Thymus (tissue), 11 donors: ENCODE measurements at regions not wholly inside any gene's neighbourhood (a gene's known extent, or its start where the extent isn't known, plus 50 kb on each side); places are given as distances from the start of the nearest gene placed in this dataset.

Experiments
- DNase-seq, 9 donors: peaks; one replicate each; pipeline ENCODE4 v3.0.0-alpha.2; 2013; ENCODE audit warnings: low spot score in 9 of 9, low read depth in 6 of 9, missing footprints in 1 of 9
- H3K27ac ChIP-seq, 2 donors: one replicate each; pipeline ENCODE4 v1.5.1; 2013; ENCODE audit warnings: control low read depth in 1 of 2, low read depth in 1 of 2, low read length in 1 of 2, mild to moderate bottlenecking in 1 of 2, moderate library complexity in 1 of 2
- H3K27me3 ChIP-seq, 2 donors: one replicate each; pipeline ENCODE4 v1.5.1; 2013; ENCODE audit warnings: low read length in 1 of 2; ENCODE audit not compliant: control insufficient read depth in 2 of 2, insufficient read depth in 1 of 2
- H3K36me3 ChIP-seq, 2 donors: one replicate each; pipeline ENCODE4 v1.5.1; 2013; ENCODE audit warnings: low read length in 1 of 2, mild to moderate bottlenecking in 1 of 2, moderate library complexity in 1 of 2; ENCODE audit not compliant: control insufficient read depth in 2 of 2, insufficient read depth in 2 of 2
- H3K4me1 ChIP-seq, 2 donors: one replicate each; pipeline ENCODE4 v1.5.1; 2013; ENCODE audit warnings: low read length in 2 of 2; ENCODE audit not compliant: control insufficient read depth in 2 of 2, insufficient read depth in 2 of 2
- H3K4me3 ChIP-seq, 2 donors: one replicate each; pipeline ENCODE4 v1.5.1; 2013; ENCODE audit warnings: low read length in 2 of 2, control low read depth in 1 of 2, mild to moderate bottlenecking in 1 of 2
- H3K9me3 ChIP-seq, 2 donors: one replicate each; pipeline ENCODE4 v1.5.1; 2013; ENCODE audit warnings: low read length in 1 of 2, mild to moderate bottlenecking in 1 of 2; ENCODE audit not compliant: control insufficient read depth in 2 of 2, insufficient read depth in 1 of 2
- WGBS: extraction: QIAGEN DNeasy Blood & Tissue Kit; methylation state at CpG from one replicate; pipeline ENCODE4 v1.1.7; 2013; 5-methylcytosine and 5-hydroxymethylcytosine counted together
- donor health status: healthy.

DNA sequence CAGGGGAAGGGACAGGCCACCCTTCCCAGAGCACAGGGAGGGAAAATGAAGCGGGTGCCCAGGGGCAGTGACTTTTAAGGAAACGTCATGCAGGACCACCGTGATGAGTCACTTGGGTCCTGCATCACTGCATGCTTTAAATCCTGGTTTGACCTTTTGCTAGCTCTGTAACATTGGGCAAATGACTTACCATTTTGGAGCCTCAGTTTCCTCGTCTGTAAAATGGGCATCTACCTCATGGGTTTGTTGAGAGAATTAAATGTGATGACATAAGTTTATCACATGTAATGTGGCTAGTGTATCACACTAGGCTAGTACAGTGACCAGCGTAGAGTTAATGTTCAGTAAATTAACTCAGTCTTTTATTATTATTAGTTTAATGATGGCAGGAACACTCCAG lies 114.8 kb upstream of the IGSF21 start:
- 97% methylated on average over 5 of the region's 5 CpGs for WGBS
- no peak overlapping the region for H3K4me3 ChIP-seq
- no peaks in the 10 kb centered on the region for H3K9me3 ChIP-seq

DNA sequence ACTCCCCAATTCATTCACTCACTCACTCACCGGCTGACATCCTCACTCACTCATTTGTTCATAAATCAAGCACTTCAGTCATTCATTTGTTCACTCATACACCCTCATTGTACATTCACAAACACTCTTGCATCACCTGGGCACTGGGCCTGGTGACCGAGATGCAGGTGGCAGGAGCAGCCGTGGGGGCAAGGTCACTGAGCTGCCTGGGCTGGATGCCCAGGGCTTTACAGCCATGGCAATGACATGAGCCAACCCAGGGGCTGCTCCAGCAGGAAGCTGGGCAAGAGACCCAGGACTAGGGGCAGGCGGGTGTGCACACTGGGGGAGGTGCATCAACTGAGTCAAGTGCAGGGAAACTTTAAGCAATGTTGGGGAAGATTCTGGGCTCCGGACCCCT lies 113.6 kb upstream of the IGSF21 start:
- Histone ChIP-seq H3K36me3 (no peaks in the 10 kb centered on the region), H3K27me3 (no peaks in the 10 kb centered on the region), H3K27ac (no peak overlapping the region), H3K4me1 (no peaks in the 10 kb centered on the region), H3K4me3 (no peak overlapping the region), H3K9me3 (no peaks in the 10 kb centered on the region)
- DNase-seq = no peak
- WGBS = 93% methylated on average over 5 of the region's 5 CpGs

More for the DNA sequence above, 114.8 kb upstream of the IGSF21 start:
- no peak for DNase-seq
- Histone ChIP-seq H3K36me3 (no peaks in the 10 kb centered on the region), H3K4me1 (no peaks in the 10 kb centered on the region), H3K27me3 (no peaks in the 10 kb centered on the region), H3K27ac (no peak overlapping the region)

DNA sequence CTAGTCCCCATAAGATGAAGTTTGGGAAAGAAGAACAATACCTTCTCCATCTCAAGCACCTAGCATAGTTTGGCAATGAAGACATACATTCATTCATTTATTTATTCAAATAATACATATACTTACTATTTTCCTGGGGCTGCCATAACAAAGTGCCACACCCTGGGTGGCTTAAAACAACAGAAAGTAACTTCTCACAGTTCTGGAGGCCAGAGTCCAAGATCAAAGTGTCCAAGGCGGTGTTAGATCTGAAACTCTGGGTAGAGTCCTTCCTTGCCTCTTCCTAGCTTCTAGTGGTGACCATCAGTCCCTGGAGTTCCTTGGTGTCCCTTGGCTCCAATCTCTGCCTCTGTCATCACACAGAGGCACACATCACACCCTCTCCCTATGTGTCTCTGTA lies 112.1 kb upstream of the IGSF21 start:
- H3K36me3 ChIP-seq = no peaks in the 10 kb centered on the region
- no peaks in the 10 kb centered on the region for H3K9me3 ChIP-seq
- H3K27ac ChIP-seq = no peak overlapping the region
- H3K4me1 ChIP-seq = no peaks in the 10 kb centered on the region
- no peaks in the 10 kb centered on the region for H3K27me3 ChIP-seq
- no peak for DNase-seq
- WGBS = 96% methylated on average over 1 of the region's 1 CpG
- no peak overlapping the region for H3K4me3 ChIP-seq

DNA sequence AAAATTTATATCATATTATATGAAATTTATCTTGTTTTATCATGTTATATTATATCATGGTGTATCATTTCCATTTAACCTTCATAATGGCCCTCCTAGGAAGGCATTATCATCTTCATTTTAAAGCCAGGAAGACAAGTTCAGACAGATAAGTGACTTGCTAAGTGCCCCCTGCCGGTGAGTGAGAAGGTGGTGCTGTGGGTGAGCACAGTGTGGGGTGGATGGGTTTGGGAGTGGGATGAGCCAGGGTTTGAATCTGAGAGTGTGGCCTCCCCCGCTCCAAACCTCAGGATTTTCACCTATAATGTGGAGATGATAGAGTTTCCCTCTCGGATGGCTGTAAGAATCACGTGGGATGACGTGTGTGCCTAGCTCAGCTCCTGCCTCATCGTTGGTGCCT lies 108.7 kb upstream of the IGSF21 start:
- 81% methylated on average over 6 of the region's 6 CpGs for WGBS

DNA sequence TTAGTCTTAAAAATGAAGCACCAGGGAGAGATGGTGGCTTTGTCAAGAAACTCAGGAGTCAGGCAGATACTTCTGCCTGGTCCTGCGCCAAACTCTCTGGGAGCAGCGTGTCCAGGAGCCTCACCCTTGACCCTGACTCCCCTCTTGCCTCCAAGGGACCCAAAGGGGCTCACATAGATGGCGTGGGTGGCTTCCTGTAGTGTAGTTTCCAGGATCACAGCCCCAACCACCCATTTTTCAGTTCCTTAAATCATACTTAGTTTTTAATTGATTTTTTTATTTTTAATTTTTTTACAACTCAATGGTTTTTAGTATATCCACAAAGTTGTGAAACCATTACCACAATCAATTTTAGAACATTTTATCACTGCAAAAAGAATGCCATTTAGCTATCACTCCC lies 107.7 kb upstream of the IGSF21 start:
- H3K27ac ChIP-seq = no peak overlapping the region
- H3K4me1 ChIP-seq = no peaks in the 10 kb centered on the region
- no peak overlapping the region for H3K4me3 ChIP-seq
- no peaks in the 10 kb centered on the region for H3K27me3 ChIP-seq
- DNase-seq = no peak
- no peaks in the 10 kb centered on the region for H3K36me3 ChIP-seq
- 88% methylated on average over 3 of the region's 3 CpGs for WGBS
- H3K9me3 ChIP-seq = no peaks in the 10 kb centered on the region

More for the DNA sequence above, 108.7 kb upstream of the IGSF21 start:
- Histone ChIP-seq H3K4me1 (no peaks in the 10 kb centered on the region), H3K36me3 (no peaks in the 10 kb centered on the region), H3K4me3 (no peak overlapping the region), H3K27me3 (no peaks in the 10 kb centered on the region), H3K9me3 (no peaks in the 10 kb centered on the region), H3K27ac (no peak overlapping the region)
- no peak for DNase-seq

GRCh38 chr1:18001725-18002124 lies 105.9 kb upstream of the IGSF21 start:
- WGBS = 85% methylated on average over 8 of the region's 8 CpGs
- H3K4me1 ChIP-seq = no peaks in the 10 kb centered on the region
- H3K27me3 ChIP-seq = no peaks in the 10 kb centered on the region
- no peak overlapping the region for H3K4me3 ChIP-seq
- DNase-seq = no peak
- no peaks in the 10 kb centered on the region for H3K9me3 ChIP-seq
- H3K36me3 ChIP-seq = no peaks in the 10 kb centered on the region
- H3K27ac ChIP-seq = no peak overlapping the region

- 83% methylated on average over 7 of the region's 7 CpGs for WGBS
- H3K27ac ChIP-seq = no peak overlapping the region
- H3K4me1 ChIP-seq = no peaks in the 10 kb centered on the region
- no peak for DNase-seq
- H3K36me3 ChIP-seq = no peaks in the 10 kb centered on the region
- no peak overlapping the region for H3K4me3 ChIP-seq
- H3K9me3 ChIP-seq = no peaks in the 10 kb centered on the region
- no peaks in the 10 kb centered on the region for H3K27me3 ChIP-seq
Observed at GRCh38 chr1:18004278-18004677, 103.3 kb upstream of the IGSF21 start.

- Histone ChIP-seq H3K36me3 (no peaks in the 10 kb centered on the region), H3K9me3 (no peaks in the 10 kb centered on the region), H3K27ac (no peak overlapping the region), H3K27me3 (no peaks in the 10 kb centered on the region), H3K4me1 (no peaks in the 10 kb centered on the region), H3K4me3 (no peak overlapping the region)
- 69% methylated on average over 2 of the region's 2 CpGs for WGBS
- DNase-seq = no peak
Observed at GRCh38 chr1:18005238-18005637, 102.4 kb upstream of the IGSF21 start.

- H3K27me3 ChIP-seq = no peaks in the 10 kb centered on the region
Observed at GRCh38 chr1:18007391-18008041, 100.1 kb upstream of the IGSF21 start.

DNA sequence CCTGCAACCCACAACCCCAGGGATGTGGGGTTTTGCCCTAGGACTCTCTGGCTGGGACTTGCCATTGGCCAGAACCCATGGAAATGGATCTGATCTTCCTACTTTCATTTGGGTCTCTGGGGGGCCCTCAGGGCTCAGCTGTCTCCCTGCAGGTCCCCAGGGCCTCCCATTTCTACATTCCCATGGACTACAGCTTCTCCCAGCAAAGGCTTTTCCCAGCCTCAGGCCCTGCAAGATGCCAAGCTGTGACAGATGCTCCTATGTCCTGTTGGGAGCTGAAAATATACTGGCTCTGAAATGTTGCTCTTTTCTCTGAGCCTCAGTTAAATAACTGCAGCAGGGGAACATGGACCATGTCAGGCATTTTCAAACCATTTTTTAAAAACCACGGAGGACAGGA lies 99.5 kb upstream of the IGSF21 start:
- Histone ChIP-seq H3K27me3 (no peaks in the 10 kb centered on the region), H3K4me1 (no peaks in the 10 kb centered on the region), H3K36me3 (no peaks in the 10 kb centered on the region), H3K4me3 (no peak overlapping the region), H3K27ac (no peak overlapping the region), H3K9me3 (no peaks in the 10 kb centered on the region)
- no peak for DNase-seq
- WGBS = 94% methylated on average over 1 of the region's 1 CpG

More at GRCh38 chr1:18007391-18008041, 100.1 kb upstream of the IGSF21 start:
- WGBS = 74% methylated on average over 14 of the region's 14 CpGs
- H3K36me3 ChIP-seq = no peaks in the 10 kb centered on the region
- DNase-seq = no peak
- no peaks in the 10 kb centered on the region for H3K4me1 ChIP-seq
- H3K9me3 ChIP-seq = no peaks in the 10 kb centered on the region
- no peak overlapping the region for H3K4me3 ChIP-seq
- H3K27ac ChIP-seq = no peak overlapping the region
